ENCODE measurements at regions not wholly inside any gene's neighbourhood (a gene's known extent, or its start where the extent isn't known, plus 50 kb on each side); places are given as distances from the start of the nearest gene placed in this dataset.

DNA sequence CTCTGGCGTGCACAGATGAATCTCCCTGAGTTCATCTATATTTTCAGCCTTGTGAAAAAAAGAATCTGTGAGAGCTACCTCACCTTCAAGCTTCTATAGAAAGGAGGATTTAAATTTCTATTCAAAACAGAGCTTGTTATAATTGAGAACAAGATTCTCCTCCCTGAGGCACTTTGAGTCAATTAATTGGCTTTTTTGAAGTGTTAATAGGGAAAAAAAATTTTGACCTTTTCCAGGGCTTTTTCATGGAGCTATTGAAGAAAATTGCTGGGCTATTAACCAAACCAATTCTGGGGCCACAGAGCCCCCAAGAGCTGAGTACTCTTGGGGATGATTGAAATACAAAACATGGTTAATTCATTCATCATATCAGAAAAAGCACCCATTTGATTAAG, 225.1 kb downstream of the CMPK2 start:
- Mint-ChIP-seq H3K27me3 (peaks cover 35% of the 10 kb centered on the region), H3K4me1 (peaks cover 5% of the 10 kb centered on the region), H3K4me3 (no peak overlapping the region), H3K9me3 (peaks cover 5% of the 10 kb centered on the region), H3K27ac (ENCODE audit: low read depth) (no peak overlapping the region), H3K36me3 (ENCODE audit: insufficient read depth) (no peaks in the 10 kb centered on the region)
- DNase-seq (ENCODE audit: low spot score in 2 of 2) (no peak), ATAC-seq (replicated peaks; ENCODE audit: extremely low read depth, poor library complexity, severe bottlenecking) (no peak)

DNA sequence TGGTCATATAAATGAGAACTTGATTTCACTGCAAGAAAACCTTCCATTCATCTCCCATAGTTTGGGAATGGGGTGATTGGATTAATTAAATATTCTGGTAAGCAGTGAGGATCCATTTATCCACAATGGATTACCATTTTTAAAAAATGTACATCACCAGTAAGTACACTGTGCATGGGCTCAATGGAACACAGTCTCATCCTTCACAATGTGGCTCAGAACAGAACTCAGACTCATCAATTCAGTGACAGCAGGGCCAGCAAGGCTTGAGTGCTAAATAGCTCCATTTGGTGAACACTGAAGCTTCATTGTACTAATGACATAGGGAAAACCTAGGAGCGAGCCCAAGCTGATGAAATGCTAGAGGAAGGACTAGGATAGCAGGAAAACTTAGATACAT, 223.8 kb downstream of the CMPK2 start:
- peaks cover 24% of the 10 kb centered on the region for H3K27me3 Mint-ChIP-seq
- ATAC-seq (replicated peaks; ENCODE audit: extremely low read depth, poor library complexity, severe bottlenecking) (no peak), DNase-seq (ENCODE audit: low spot score in 2 of 2) (no peak)
- H3K9me3 Mint-ChIP-seq = peaks cover 5% of the 10 kb centered on the region
- H3K27ac Mint-ChIP-seq (ENCODE audit: low read depth) = no peak overlapping the region
- H3K36me3 Mint-ChIP-seq (ENCODE audit: insufficient read depth) = no peaks in the 10 kb centered on the region
- peaks cover 5% of the 10 kb centered on the region for H3K4me1 Mint-ChIP-seq
- no peak overlapping the region for H3K4me3 Mint-ChIP-seq

DNA sequence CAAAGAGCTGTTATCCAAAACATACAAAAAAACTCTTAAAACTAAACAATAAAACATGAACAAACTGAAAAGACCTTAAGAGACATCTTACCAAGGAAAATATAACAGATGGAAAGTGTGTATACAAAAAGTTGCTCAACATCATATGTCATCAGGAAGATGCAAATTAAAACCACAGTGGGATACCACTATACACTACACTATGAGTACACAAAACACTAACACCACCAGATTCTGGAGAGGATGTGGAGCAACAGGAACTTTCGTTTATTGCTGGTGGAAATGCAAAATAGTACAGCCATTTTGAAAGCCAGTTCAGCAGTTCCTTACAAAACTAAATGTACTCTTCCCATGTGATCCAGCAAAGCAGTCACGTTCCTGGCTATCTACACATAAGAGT, 221.4 kb downstream of the CMPK2 start:
- no peaks in the 10 kb centered on the region for H3K36me3 Mint-ChIP-seq (ENCODE audit: insufficient read depth)
- peaks cover 9% of the 10 kb centered on the region for H3K27me3 Mint-ChIP-seq
- no peak for ATAC-seq (replicated peaks; ENCODE audit: extremely low read depth, poor library complexity, severe bottlenecking)
- H3K4me3 Mint-ChIP-seq = no peak overlapping the region
- no peaks in the 10 kb centered on the region for H3K4me1 Mint-ChIP-seq
- DNase-seq (ENCODE audit: low spot score in 2 of 2) = no peak
- H3K27ac Mint-ChIP-seq (ENCODE audit: low read depth) = no peak overlapping the region
- H3K9me3 Mint-ChIP-seq = no peaks in the 10 kb centered on the region

DNA sequence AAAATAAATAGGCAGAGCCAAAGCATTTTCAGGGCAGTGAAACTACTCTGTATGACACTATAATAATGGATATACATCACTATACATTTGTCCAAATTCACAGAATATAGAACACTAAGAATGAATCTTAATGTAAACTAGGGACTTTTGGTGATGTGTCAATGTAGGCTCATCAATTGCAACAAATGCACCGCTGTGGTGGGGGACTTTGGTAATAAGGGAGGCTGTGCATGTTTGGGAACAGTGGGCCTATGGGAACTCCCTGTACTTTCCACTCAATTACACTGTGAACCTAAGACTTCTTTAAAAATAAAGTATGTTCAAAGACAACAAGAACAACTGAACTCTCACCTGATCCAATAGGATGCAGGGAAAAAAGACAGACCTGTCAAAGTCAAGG, 220.7 kb downstream of the CMPK2 start:
- Mint-ChIP-seq H3K27me3 (peaks cover 9% of the 10 kb centered on the region), H3K9me3 (no peaks in the 10 kb centered on the region), H3K4me3 (no peak overlapping the region), H3K36me3 (ENCODE audit: insufficient read depth) (no peaks in the 10 kb centered on the region), H3K4me1 (no peaks in the 10 kb centered on the region), H3K27ac (ENCODE audit: low read depth) (no peak overlapping the region)
- no peak for DNase-seq (ENCODE audit: low spot score in 2 of 2)
- ATAC-seq (replicated peaks; ENCODE audit: extremely low read depth, poor library complexity, severe bottlenecking) = no peak

DNA sequence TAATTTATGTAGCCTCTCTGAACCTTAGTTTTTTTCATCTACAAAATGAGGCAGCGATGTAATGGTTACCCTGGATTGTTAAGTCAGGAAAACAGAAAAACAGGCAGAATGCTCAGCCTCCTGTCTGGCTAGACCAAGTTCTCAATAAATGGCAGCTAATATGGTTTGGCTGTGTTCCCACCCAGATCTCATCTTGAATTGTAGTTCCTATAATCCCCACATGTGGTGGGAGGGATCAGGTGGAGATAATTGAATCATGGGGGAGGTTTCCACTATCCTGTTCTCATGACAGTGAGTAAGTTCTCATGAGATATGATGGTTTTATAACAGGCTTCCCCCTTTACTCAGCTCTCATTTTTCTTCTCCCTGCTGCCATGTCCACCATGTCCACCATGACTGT, 220.0 kb downstream of the CMPK2 start:
- ATAC-seq (replicated peaks; ENCODE audit: extremely low read depth, poor library complexity, severe bottlenecking) (no peak), DNase-seq (ENCODE audit: low spot score in 2 of 2) (no peak)
- no peak overlapping the region for H3K4me3 Mint-ChIP-seq
- H3K36me3 Mint-ChIP-seq (ENCODE audit: insufficient read depth) = no peaks in the 10 kb centered on the region
- H3K27me3 Mint-ChIP-seq = peaks cover 2% of the 10 kb centered on the region
- H3K9me3 Mint-ChIP-seq = no peaks in the 10 kb centered on the region
- no peak overlapping the region for H3K27ac Mint-ChIP-seq (ENCODE audit: low read depth)
- no peaks in the 10 kb centered on the region for H3K4me1 Mint-ChIP-seq

DNA sequence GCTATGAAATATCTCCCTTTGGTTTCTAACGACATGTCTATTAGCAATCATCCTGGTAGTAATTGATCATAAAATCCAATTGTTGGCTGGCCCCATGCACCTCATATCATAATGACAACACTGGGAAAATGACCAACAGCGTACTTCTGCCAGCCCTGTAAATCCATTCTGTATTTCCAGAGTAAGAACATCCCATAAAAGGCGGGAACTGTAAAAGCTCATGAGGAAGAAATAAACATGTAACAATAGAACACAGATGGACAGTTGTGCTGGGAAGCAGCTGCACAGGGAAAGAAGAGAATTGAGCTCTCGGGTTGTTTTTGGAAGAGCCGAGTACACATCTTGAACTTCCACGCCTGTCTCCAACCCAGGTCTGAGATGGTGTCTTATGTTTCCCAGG, 218.7 kb downstream of the CMPK2 start:
- Mint-ChIP-seq H3K4me3 (no peak overlapping the region), H3K36me3 (ENCODE audit: insufficient read depth) (no peaks in the 10 kb centered on the region)

DNA sequence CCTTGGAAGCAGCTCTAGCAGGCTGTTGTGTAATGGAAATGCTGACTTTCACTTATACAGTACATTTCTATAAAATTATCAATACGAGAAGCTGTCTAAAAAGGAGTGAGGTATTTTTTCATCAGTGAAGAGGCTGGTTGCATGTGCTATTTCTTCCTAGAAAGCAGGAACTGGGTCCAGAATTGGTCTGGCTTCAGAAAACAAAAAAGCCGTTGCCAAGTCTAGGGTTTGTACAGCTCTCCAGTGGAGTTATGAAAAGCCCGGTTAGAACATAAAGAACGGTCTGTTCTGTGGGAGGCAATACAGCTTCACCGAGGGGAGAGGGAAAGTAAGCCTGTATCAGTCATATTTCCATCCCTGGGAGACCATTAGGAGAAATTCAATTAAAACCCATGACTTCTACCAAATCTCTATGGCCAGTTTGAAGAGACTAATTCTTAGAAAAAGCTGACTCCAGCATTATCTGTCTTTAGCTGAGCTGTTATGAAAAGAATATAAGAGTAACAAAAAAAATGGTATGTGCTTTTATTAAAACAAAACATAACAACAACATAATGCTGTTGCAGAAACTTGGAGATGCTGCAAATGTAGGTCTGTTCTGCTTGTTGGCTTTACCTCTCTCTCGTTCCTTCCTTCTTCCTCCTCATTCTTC, 217.0 kb downstream of the CMPK2 start:
- H3K27ac Mint-ChIP-seq (ENCODE audit: low read depth) = no peak overlapping the region
- no peak for DNase-seq (ENCODE audit: low spot score in 2 of 2)
- H3K9me3 Mint-ChIP-seq = no peaks in the 10 kb centered on the region
- no peaks in the 10 kb centered on the region for H3K27me3 Mint-ChIP-seq
- H3K4me1 Mint-ChIP-seq = no peaks in the 10 kb centered on the region
- no peaks in the 10 kb centered on the region for H3K36me3 Mint-ChIP-seq (ENCODE audit: insufficient read depth)
- no peak overlapping the region for H3K4me3 Mint-ChIP-seq
- no peak for ATAC-seq (replicated peaks; ENCODE audit: extremely low read depth, poor library complexity, severe bottlenecking)

More for the DNA sequence above, 218.7 kb downstream of the CMPK2 start:
- no peak for DNase-seq (ENCODE audit: low spot score in 2 of 2)
- Mint-ChIP-seq H3K9me3 (no peaks in the 10 kb centered on the region), H3K4me1 (no peaks in the 10 kb centered on the region), H3K27me3 (no peaks in the 10 kb centered on the region), H3K27ac (ENCODE audit: low read depth) (no peak overlapping the region)
- no peak for ATAC-seq (replicated peaks; ENCODE audit: extremely low read depth, poor library complexity, severe bottlenecking)

DNA sequence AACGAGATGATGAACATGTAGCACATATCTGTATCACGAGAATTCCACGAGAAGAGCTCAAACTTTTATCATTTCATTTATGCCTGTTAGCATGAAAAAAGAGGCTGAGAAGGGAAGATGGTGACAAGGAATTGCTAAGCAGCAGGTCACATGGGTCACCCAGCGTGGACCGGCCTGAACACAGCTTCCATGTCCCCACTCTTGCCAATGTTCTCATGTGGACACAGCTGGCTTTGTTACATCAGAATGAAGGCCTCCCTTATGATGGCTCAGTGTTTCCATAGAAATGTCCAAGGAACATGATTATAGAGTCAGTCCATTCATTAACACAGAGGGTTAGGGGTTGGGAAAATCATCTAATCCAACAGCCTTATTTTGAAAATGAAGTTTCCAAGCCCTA, 215.4 kb downstream of the CMPK2 start:
- H3K9me3 Mint-ChIP-seq = no peaks in the 10 kb centered on the region
- no peaks in the 10 kb centered on the region for H3K4me1 Mint-ChIP-seq
- DNase-seq (ENCODE audit: low spot score in 2 of 2) (no peak), ATAC-seq (replicated peaks; ENCODE audit: extremely low read depth, poor library complexity, severe bottlenecking) (no peak)
- H3K36me3 Mint-ChIP-seq (ENCODE audit: insufficient read depth) = no peaks in the 10 kb centered on the region
- H3K27ac Mint-ChIP-seq (ENCODE audit: low read depth) = no peak overlapping the region
- H3K27me3 Mint-ChIP-seq = peaks cover 7% of the 10 kb centered on the region
- no peak overlapping the region for H3K4me3 Mint-ChIP-seq

DNA sequence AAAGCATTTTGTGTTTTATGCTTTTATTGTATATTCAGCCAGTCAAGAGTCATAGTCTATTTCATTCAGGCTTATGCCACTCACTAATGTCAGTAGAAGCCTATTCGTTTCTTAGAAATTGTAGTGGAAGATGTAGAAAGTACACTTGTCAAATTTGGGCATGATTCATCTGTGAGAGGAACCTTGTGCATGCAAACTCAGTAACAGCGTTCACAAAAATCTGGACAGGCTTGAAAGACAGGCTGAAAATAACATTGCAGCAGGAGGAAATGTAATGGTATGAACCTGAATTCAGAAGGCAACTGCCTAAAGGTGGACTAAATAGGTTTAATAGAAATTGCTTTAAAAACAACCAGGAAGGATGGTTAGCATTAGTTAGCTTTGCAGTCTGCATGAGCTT, 213.5 kb downstream of the CMPK2 start:
- DNase-seq (ENCODE audit: low spot score in 2 of 2) = no peak
- no peak for ATAC-seq (replicated peaks; ENCODE audit: extremely low read depth, poor library complexity, severe bottlenecking)
- Mint-ChIP-seq H3K4me3 (no peak overlapping the region), H3K4me1 (no peaks in the 10 kb centered on the region), H3K9me3 (no peaks in the 10 kb centered on the region), H3K27me3 (peaks cover 7% of the 10 kb centered on the region), H3K36me3 (ENCODE audit: insufficient read depth) (no peaks in the 10 kb centered on the region), H3K27ac (ENCODE audit: low read depth) (no peak overlapping the region)

DNA sequence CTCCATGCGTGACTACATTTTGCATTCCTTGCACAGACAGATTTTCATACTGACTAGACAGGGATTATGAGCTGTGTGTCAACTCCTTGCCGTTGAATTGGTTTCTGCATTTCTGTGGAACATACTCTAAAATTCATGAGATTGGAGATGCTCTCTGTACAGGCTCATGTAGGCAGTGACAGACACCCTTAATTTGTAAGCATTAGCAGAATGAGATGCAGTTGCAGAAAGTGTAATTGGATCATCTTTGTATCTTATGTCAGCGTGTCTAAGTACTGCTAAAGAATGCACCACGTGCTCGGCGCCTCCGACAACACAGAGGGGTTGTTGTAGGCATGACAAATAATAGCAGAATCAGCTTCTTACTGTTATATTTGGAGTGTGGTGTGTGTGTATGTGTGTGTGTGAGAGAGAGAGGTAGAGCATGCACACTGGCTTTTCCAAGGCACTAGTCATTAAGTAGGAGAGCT, 212.4 kb downstream of the CMPK2 start:
- Mint-ChIP-seq H3K9me3 (peaks cover 4% of the 10 kb centered on the region), H3K27me3 (peaks cover 7% of the 10 kb centered on the region), H3K27ac (ENCODE audit: low read depth) (no peak overlapping the region), H3K4me3 (no peak overlapping the region), H3K36me3 (ENCODE audit: insufficient read depth) (no peaks in the 10 kb centered on the region), H3K4me1 (no peaks in the 10 kb centered on the region)
- DNase-seq (ENCODE audit: low spot score in 2 of 2) = no peak
- ATAC-seq (replicated peaks; ENCODE audit: extremely low read depth, poor library complexity, severe bottlenecking) = no peak

DNA sequence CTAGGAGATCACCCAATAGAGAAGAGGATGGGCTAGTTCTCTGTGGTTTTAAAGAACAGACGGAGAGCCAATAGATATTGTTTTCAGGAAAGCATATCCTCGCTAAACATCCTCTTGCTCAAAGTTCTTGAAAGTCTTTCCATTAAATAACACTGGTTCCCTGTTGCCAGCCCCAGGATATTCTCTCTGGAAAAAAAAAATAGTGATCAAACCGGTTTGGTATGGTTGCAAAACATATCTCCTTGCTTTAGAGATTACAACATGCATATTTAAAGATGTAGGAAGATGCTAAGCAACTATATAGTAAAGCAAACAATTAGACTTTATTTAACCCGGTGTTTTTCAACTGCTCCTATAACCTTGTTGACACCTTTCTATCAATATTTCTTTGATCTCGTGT, 211.4 kb downstream of the CMPK2 start:
- ATAC-seq (replicated peaks; ENCODE audit: extremely low read depth, poor library complexity, severe bottlenecking) = no peak
- peaks cover 5% of the 10 kb centered on the region for H3K9me3 Mint-ChIP-seq
- DNase-seq (ENCODE audit: low spot score in 2 of 2) = no peak
- H3K36me3 Mint-ChIP-seq (ENCODE audit: insufficient read depth) = no peaks in the 10 kb centered on the region
- H3K27ac Mint-ChIP-seq (ENCODE audit: low read depth) = no peak overlapping the region
- no peak overlapping the region for H3K4me3 Mint-ChIP-seq
- H3K4me1 Mint-ChIP-seq = no peaks in the 10 kb centered on the region
- H3K27me3 Mint-ChIP-seq = peaks cover 7% of the 10 kb centered on the region

DNA sequence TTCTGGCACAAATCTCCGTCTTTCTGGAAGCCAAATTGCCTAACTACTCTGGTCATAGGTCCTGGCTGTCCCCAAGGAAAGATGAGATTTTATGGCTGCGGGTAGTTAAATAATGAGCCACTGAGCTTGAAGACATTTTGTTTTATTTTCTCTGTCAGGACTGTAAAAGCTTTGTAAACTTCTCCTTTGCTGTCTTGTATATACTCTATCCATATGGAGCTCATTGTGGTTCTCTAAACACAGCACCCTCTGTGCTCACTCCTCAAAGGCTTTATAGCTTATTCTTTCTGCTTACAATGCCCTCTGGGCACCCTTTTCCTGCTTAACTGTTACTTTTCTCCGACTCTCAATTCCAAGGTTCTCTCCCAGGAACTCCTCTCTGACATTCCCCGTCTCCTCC, 209.1 kb downstream of the CMPK2 start:
- H3K36me3 Mint-ChIP-seq (ENCODE audit: insufficient read depth) = no peaks in the 10 kb centered on the region
- no peak overlapping the region for H3K4me3 Mint-ChIP-seq
- peaks cover 7% of the 10 kb centered on the region for H3K27me3 Mint-ChIP-seq
- H3K9me3 Mint-ChIP-seq = peaks cover 5% of the 10 kb centered on the region
- ATAC-seq (replicated peaks; ENCODE audit: extremely low read depth, poor library complexity, severe bottlenecking) (no peak), DNase-seq (ENCODE audit: low spot score in 2 of 2) (no peak)
- H3K27ac Mint-ChIP-seq (ENCODE audit: low read depth) = no peak overlapping the region
- H3K4me1 Mint-ChIP-seq = no peaks in the 10 kb centered on the region

DNA sequence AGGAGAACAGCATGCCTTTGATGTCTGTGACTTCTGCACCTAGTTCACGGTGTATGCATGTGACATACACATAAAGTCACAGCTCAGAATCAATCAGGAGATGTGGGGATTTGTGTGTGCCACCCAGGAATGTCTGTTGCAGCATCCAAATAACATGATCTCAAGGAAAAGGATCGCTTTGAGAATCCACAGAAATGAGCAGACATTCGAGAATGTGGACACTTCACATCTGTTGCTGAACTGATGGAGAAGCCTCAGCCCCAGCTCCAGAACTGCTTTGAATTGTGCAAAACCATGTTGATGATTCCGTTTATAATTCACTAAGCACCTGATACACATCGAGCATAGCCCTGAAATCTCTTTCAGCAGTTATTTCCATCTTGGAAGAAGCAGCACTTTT, 208.6 kb downstream of the CMPK2 start:
- Mint-ChIP-seq H3K9me3 (peaks cover 5% of the 10 kb centered on the region), H3K27me3 (peaks cover 7% of the 10 kb centered on the region), H3K36me3 (ENCODE audit: insufficient read depth) (no peaks in the 10 kb centered on the region), H3K4me3 (no peak overlapping the region), H3K27ac (ENCODE audit: low read depth) (no peak overlapping the region), H3K4me1 (no peaks in the 10 kb centered on the region)
- no peak for ATAC-seq (replicated peaks; ENCODE audit: extremely low read depth, poor library complexity, severe bottlenecking)
- no peak for DNase-seq (ENCODE audit: low spot score in 2 of 2)

DNA sequence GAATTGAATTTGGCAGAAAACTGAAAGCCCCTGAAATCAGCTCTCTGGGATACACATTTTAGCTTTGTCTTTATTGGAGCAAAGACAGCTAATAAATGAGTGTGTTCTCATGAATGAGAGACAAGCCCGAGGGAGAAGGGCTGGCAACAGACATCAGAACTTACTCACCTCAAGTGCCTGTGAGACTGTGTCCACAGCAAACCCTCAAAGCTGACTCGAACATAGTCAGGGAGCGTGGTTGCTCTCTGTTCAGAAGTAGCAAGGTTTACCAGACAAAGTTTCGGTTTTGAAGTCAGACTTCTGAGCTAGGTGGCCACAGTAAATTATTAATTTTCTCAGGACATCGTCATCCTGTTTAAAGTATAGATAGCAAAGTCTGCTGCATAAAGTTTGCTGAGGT, 207.9 kb downstream of the CMPK2 start:
- Mint-ChIP-seq H3K9me3 (peaks cover 5% of the 10 kb centered on the region), H3K27me3 (peaks cover 11% of the 10 kb centered on the region), H3K4me1 (no peaks in the 10 kb centered on the region), H3K36me3 (ENCODE audit: insufficient read depth) (no peaks in the 10 kb centered on the region), H3K4me3 (no peak overlapping the region), H3K27ac (ENCODE audit: low read depth) (no peak overlapping the region)
- ATAC-seq (replicated peaks; ENCODE audit: extremely low read depth, poor library complexity, severe bottlenecking) = no peak
- no peak for DNase-seq (ENCODE audit: low spot score in 2 of 2)

Data from central memory CD8-positive, alpha-beta T cell (primary cell).